HepG2 (cell line): ENCODE measurements at regions not wholly inside any gene's neighbourhood (a gene's known extent, or its start where the extent isn't known, plus 50 kb on each side); places are given as distances from the start of the nearest gene placed in this dataset.

Experiments
- MED13 ChIP-seq: sonication (generic); formaldehyde crosslinking; IDR thresholded peaks from 2 replicates; pipeline ENCODE4 v1.5.0; 2020; ENCODE audit warnings: missing genetic modification reagents
- POLR2A ChIP-seq, 2 experiments: IDR thresholded peaks; 2 replicates each; pipeline ENCODE4 v1.6.1; 2011; ENCODE audit warnings: low read depth in 2 of 2, low read length in 2 of 2, mild to moderate bottlenecking in 1 of 2, moderate library complexity in 1 of 2; ENCODE audit not compliant: insufficient read depth in 1 of 2
- SIN3B ChIP-seq: fragments of 150-350 bp; IDR thresholded peaks from 2 replicates; pipeline ENCODE4 v1.6.1; 2014; ENCODE audit warnings: low read length
- ZBTB21 ChIP-seq: sonication (generic); formaldehyde crosslinking; IDR thresholded peaks from 2 replicates; pipeline ENCODE4 v1.4.0; 2020; ENCODE audit warnings: missing genetic modification reagents
- ZBTB7A ChIP-seq: sonication (generic); formaldehyde crosslinking; IDR thresholded peaks from 2 replicates; pipeline ENCODE4 v1.8.0; 2022; ENCODE audit warnings: mild to moderate bottlenecking, missing genetic modification reagents
- ZNF337 ChIP-seq: sonication (generic); formaldehyde crosslinking; IDR thresholded peaks from 2 replicates; pipeline ENCODE4 v1.5.1; 2020; ENCODE audit warnings: missing genetic modification reagents, low read depth, mild to moderate bottlenecking, borderline replicate concordance
- ZNF451 ChIP-seq: sonication (generic); formaldehyde crosslinking; IDR thresholded peaks from 2 replicates; pipeline ENCODE4 v1.5.0; 2020; ENCODE audit warnings: mild to moderate bottlenecking, missing genetic modification reagents
- TF ChIP-seq, protein P1 (sequence below): sonication (generic); formaldehyde crosslinking; IDR thresholded peaks from 2 replicates; pipeline ENCODE4 v1.5.0; 2020; ENCODE audit warnings: mild to moderate bottlenecking, missing genetic modification reagents, moderate library complexity
- TF ChIP-seq, protein P2 (sequence below): sonication (generic); formaldehyde crosslinking; IDR thresholded peaks from 2 replicates; pipeline ENCODE4 v1.4.0; 2020; ENCODE audit warnings: low read depth, missing genetic modification reagents
- TF ChIP-seq, protein P3 (sequence below): sonication (generic); formaldehyde crosslinking; IDR thresholded peaks from 2 replicates; pipeline ENCODE4 v1.8.0; 2022; ENCODE audit warnings: mild to moderate bottlenecking, missing genetic modification reagents; ENCODE audit not compliant: insufficient replicate concordance
- TF ChIP-seq, protein P4 (sequence below): fragments of 450-650 bp; IDR thresholded peaks from 2 replicates; pipeline ENCODE4 v1.6.1; 2017; ENCODE audit warnings: mild to moderate bottlenecking
- TF ChIP-seq, protein P5 (sequence below): sonication (generic); formaldehyde crosslinking; IDR thresholded peaks from 2 replicates; pipeline ENCODE4 v1.8.1; 2023; ENCODE audit warnings: mild to moderate bottlenecking, missing genetic modification reagents

DNA sequence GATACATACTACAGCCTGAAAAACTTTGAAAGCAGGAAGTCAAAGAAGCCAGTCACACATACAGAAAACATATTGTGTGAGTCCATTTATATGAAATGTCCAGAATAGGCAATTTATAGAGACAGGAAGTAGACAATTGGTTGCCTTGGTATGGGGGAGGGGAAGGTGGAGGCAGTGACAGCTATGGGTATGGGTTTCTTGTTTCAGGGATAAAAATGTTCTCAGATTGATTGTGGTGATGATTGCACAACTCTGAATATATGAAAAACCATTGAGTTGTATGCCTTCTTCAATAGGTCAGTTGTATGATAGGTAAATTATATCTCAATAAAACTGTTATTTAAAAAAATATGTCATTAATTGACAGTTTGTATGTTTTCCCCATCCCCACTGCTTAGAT is 137.6 kb downstream of the SNX19 start:
- TF ChIP-seq ZBTB21 (CRISPR knock-in tag) (no peak), POLR2A (IDR thresholded peaks at IDR 0.05; ENCODE audit: insufficient read depth in 1 of 2, low read depth in 2 of 2, low read length in 2 of 2) (no peak), ZNF337 (CRISPR knock-in tag) (no peak), SIN3B (no peak), ZNF451 (CRISPR knock-in tag) (no peak), ZBTB7A (CRISPR knock-in tag) (no peak), MED13 (CRISPR knock-in tag) (no peak)
- TF ChIP-seq, protein P1, sequence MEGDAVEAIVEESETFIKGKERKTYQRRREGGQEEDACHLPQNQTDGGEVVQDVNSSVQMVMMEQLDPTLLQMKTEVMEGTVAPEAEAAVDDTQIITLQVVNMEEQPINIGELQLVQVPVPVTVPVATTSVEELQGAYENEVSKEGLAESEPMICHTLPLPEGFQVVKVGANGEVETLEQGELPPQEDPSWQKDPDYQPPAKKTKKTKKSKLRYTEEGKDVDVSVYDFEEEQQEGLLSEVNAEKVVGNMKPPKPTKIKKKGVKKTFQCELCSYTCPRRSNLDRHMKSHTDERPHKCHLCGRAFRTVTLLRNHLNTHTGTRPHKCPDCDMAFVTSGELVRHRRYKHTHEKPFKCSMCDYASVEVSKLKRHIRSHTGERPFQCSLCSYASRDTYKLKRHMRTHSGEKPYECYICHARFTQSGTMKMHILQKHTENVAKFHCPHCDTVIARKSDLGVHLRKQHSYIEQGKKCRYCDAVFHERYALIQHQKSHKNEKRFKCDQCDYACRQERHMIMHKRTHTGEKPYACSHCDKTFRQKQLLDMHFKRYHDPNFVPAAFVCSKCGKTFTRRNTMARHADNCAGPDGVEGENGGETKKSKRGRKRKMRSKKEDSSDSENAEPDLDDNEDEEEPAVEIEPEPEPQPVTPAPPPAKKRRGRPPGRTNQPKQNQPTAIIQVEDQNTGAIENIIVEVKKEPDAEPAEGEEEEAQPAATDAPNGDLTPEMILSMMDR (CRISPR knock-in tag): no peak
- TF ChIP-seq, protein P2, sequence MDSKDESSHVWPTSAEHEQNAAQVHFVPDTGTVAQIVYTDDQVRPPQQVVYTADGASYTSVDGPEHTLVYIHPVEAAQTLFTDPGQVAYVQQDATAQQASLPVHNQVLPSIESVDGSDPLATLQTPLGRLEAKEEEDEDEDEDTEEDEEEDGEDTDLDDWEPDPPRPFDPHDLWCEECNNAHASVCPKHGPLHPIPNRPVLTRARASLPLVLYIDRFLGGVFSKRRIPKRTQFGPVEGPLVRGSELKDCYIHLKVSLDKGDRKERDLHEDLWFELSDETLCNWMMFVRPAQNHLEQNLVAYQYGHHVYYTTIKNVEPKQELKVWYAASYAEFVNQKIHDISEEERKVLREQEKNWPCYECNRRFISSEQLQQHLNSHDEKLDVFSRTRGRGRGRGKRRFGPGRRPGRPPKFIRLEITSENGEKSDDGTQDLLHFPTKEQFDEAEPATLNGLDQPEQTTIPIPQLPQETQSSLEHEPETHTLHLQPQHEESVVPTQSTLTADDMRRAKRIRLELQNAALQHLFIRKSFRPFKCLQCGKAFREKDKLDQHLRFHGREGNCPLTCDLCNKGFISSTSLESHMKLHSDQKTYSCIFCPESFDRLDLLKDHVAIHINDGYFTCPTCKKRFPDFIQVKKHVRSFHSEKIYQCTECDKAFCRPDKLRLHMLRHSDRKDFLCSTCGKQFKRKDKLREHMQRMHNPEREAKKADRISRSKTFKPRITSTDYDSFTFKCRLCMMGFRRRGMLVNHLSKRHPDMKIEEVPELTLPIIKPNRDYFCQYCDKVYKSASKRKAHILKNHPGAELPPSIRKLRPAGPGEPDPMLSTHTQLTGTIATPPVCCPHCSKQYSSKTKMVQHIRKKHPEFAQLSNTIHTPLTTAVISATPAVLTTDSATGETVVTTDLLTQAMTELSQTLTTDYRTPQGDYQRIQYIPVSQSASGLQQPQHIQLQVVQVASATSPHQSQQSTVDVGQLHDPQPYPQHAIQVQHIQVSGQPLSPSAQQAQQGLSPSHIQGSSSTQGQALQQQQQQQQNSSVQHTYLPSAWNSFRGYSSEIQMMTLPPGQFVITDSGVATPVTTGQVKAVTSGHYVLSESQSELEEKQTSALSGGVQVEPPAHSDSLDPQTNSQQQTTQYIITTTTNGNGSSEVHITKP: no peak
- TF ChIP-seq, protein P3, sequence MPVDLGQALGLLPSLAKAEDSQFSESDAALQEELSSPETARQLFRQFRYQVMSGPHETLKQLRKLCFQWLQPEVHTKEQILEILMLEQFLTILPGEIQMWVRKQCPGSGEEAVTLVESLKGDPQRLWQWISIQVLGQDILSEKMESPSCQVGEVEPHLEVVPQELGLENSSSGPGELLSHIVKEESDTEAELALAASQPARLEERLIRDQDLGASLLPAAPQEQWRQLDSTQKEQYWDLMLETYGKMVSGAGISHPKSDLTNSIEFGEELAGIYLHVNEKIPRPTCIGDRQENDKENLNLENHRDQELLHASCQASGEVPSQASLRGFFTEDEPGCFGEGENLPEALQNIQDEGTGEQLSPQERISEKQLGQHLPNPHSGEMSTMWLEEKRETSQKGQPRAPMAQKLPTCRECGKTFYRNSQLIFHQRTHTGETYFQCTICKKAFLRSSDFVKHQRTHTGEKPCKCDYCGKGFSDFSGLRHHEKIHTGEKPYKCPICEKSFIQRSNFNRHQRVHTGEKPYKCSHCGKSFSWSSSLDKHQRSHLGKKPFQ (CRISPR knock-in tag): no peak
- TF ChIP-seq, protein P4, sequence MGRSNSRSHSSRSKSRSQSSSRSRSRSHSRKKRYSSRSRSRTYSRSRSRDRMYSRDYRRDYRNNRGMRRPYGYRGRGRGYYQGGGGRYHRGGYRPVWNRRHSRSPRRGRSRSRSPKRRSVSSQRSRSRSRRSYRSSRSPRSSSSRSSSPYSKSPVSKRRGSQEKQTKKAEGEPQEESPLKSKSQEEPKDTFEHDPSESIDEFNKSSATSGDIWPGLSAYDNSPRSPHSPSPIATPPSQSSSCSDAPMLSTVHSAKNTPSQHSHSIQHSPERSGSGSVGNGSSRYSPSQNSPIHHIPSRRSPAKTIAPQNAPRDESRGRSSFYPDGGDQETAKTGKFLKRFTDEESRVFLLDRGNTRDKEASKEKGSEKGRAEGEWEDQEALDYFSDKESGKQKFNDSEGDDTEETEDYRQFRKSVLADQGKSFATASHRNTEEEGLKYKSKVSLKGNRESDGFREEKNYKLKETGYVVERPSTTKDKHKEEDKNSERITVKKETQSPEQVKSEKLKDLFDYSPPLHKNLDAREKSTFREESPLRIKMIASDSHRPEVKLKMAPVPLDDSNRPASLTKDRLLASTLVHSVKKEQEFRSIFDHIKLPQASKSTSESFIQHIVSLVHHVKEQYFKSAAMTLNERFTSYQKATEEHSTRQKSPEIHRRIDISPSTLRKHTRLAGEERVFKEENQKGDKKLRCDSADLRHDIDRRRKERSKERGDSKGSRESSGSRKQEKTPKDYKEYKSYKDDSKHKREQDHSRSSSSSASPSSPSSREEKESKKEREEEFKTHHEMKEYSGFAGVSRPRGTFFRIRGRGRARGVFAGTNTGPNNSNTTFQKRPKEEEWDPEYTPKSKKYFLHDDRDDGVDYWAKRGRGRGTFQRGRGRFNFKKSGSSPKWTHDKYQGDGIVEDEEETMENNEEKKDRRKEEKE: no peak
- TF ChIP-seq, protein P5, sequence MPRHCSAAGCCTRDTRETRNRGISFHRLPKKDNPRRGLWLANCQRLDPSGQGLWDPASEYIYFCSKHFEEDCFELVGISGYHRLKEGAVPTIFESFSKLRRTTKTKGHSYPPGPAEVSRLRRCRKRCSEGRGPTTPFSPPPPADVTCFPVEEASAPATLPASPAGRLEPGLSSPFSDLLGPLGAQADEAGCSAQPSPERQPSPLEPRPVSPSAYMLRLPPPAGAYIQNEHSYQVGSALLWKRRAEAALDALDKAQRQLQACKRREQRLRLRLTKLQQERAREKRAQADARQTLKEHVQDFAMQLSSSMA (CRISPR knock-in tag): no peak
